ENCODE measurements at regions not wholly inside any gene's neighbourhood (a gene's known extent, or its start where the extent isn't known, plus 50 kb on each side); places are given as distances from the start of the nearest gene placed in this dataset.

GRCh38 chr9:129275626-129276247 lies 97.7 kb upstream of the IER5L start:
- DNase-seq = peak in 1 of 2 donors; percentile 5
- H3K4me1 ChIP-seq = peaks cover 0 to 8% (median 0%) of the 10 kb centered on the region in 4 donors
- no peaks in the 10 kb centered on the region for H3K9me3 ChIP-seq
- TF ChIP-seq POLR2AphosphoS5 (IDR thresholded peaks at IDR 0.05) = no peak
- no peak for TF ChIP-seq EP300 (IDR thresholded peaks at IDR 0.05)
- TF ChIP-seq CTCF (IDR thresholded peaks at IDR 0.05) = no peak
- ATAC-seq (ENCODE audit: low FRiP score in 2 of 2) = no peak
- H3K27me3 ChIP-seq = no peaks in the 10 kb centered on the region
- no peaks in the 10 kb centered on the region for H3K36me3 ChIP-seq
- WGBS, 2 donors = 73% methylated on average over 10 of the region's 10 CpGs
- H3K4me3 ChIP-seq = no peak overlapping the region
- no peak overlapping the region for H3K27ac ChIP-seq

GRCh38 chr9:129273941-129274684 lies 96.1 kb upstream of the IER5L start:
- no peaks in the 10 kb centered on the region for H3K36me3 ChIP-seq
- 76 to 78% methylated on average over 19 of the region's 19 CpGs for WGBS, 2 donors
- peaks cover 0 to 8% (median 0%) of the 10 kb centered on the region in 4 donors for H3K4me1 ChIP-seq
- no peaks in the 10 kb centered on the region for H3K9me3 ChIP-seq
- TF ChIP-seq CTCF (IDR thresholded peaks at IDR 0.05) (no peak), POLR2A (IDR thresholded peaks at IDR 0.05) (no peak), POLR2AphosphoS5 (IDR thresholded peaks at IDR 0.05) (no peak)
- H3K27me3 ChIP-seq = no peaks in the 10 kb centered on the region
- no peak for ATAC-seq (ENCODE audit: low FRiP score in 2 of 2)
- peak in 1 of 2 donors; percentile 3 for DNase-seq
- no peak overlapping the region for H3K4me3 ChIP-seq
- no peak overlapping the region for H3K27ac ChIP-seq

- DNase-seq (peak in 1 of 2 donors; percentile 8), ATAC-seq (ENCODE audit: low FRiP score in 2 of 2) (no peak)
- H3K36me3 ChIP-seq = no peaks in the 10 kb centered on the region
- no peak overlapping the region for H3K4me3 ChIP-seq
- WGBS, 2 donors = 88 to 95% methylated on average over 14 of the region's 14 CpGs
- TF ChIP-seq CTCF (IDR thresholded peaks at IDR 0.05) (no peak), EP300 (IDR thresholded peaks at IDR 0.05) (no peak), POLR2AphosphoS5 (IDR thresholded peaks at IDR 0.05) (no peak), POLR2A (IDR thresholded peaks at IDR 0.05) (no peak)
- no peaks in the 10 kb centered on the region for H3K9me3 ChIP-seq
- H3K27ac ChIP-seq = no peak overlapping the region
- no peaks in the 10 kb centered on the region for H3K27me3 ChIP-seq
- H3K4me1 ChIP-seq = peaks cover 0 to 8% (median 0%) of the 10 kb centered on the region in 4 donors
Measured at GRCh38 chr9:129273136-129273895, 95.3 kb upstream of the IER5L start.

GRCh38 chr9:129272348-129273025 lies 94.4 kb upstream of the IER5L start:
- DNase-seq (peak in 1 of 2 donors; percentile 13), ATAC-seq (ENCODE audit: low FRiP score in 2 of 2) (no peak)
- no peaks in the 10 kb centered on the region for H3K9me3 ChIP-seq
- WGBS, 2 donors = 95% methylated on average over 9 of the region's 9 CpGs
- TF ChIP-seq CTCF (IDR thresholded peaks at IDR 0.05) (no peak), EP300 (IDR thresholded peaks at IDR 0.05) (no peak), POLR2A (IDR thresholded peaks at IDR 0.05) (no peak), POLR2AphosphoS5 (IDR thresholded peaks at IDR 0.05) (no peak)
- no peaks in the 10 kb centered on the region for H3K36me3 ChIP-seq
- peaks cover 0 to 8% (median 0%) of the 10 kb centered on the region in 4 donors for H3K4me1 ChIP-seq
- H3K27me3 ChIP-seq = no peaks in the 10 kb centered on the region
- no peak overlapping the region for H3K4me3 ChIP-seq
- no peak overlapping the region for H3K27ac ChIP-seq
